Smooth muscle cell (in vitro differentiated cells): ENCODE measurements at regions not wholly inside any gene's neighbourhood (a gene's known extent, or its start where the extent isn't known, plus 50 kb on each side); places are given as distances from the start of the nearest gene placed in this dataset.

ENCODE experiments used
- DNase-seq: peaks from one replicate; lab custom pipeline; 2025; ENCODE audit not compliant: unreplicated experiment; lab: John Stamatoyannopoulos, UW
- H2AFZ ChIP-seq: fragments of 200-600 bp; sonication (generic); 2 replicates; pipeline ENCODE4 v1.6.0; 2016; ENCODE audit warnings: antibody characterized with exemption, low read depth, mild to moderate bottlenecking
- H3F3A ChIP-seq: fragments of 200-600 bp; sonication (generic); 2 replicates; pipeline ENCODE4 v1.6.0; 2017; ENCODE audit warnings: antibody characterized with exemption, low read depth
- H3K27ac ChIP-seq: fragments of 200-600 bp; sonication (generic); 2 replicates; pipeline ENCODE4 v1.5.1; 2016; ENCODE audit warnings: low read depth, mild to moderate bottlenecking
- H3K27me3 ChIP-seq: fragments of 200-600 bp; sonication (generic); 2 replicates; pipeline ENCODE4 v1.6.1; 2016; ENCODE audit warnings: low read depth, mild to moderate bottlenecking
- H3K36me3 ChIP-seq: fragments of 200-600 bp; sonication (generic); 2 replicates; pipeline ENCODE4 v1.5.1; 2016; ENCODE audit warnings: low read depth
- H3K4me1 ChIP-seq: fragments of 200-600 bp; sonication (generic); 2 replicates; pipeline ENCODE4 v1.5.1; 2016; ENCODE audit warnings: low read depth
- H3K4me2 ChIP-seq: fragments of 200-600 bp; sonication (generic); 2 replicates; pipeline ENCODE4 v1.6.0; 2016; ENCODE audit warnings: mild to moderate bottlenecking
- H3K4me3 ChIP-seq: fragments of 200-600 bp; sonication (generic); 2 replicates; pipeline ENCODE4 v1.5.1; 2016; ENCODE audit warnings: mild to moderate bottlenecking
- H3K79me2 ChIP-seq: fragments of 200-600 bp; sonication (generic); 2 replicates; pipeline ENCODE4 v1.6.0; 2016; ENCODE audit warnings: low read depth, mild to moderate bottlenecking
- H3K9ac ChIP-seq: fragments of 200-600 bp; sonication (generic); 2 replicates; pipeline ENCODE4 v1.6.0; 2016; ENCODE audit warnings: low read depth
- H3K9me3 ChIP-seq: fragments of 200-600 bp; sonication (generic); replicated peaks from 2 replicates; pipeline ENCODE4 v1.5.1; 2016; ENCODE audit warnings: low read depth
- H4K20me1 ChIP-seq: fragments of 200-600 bp; sonication (generic); 2 replicates; pipeline ENCODE4 v1.6.0; 2016; ENCODE audit warnings: low read depth
- WGBS: methylation state at CpG from one replicate; pipeline ENCODE4 v1.1.7; 2016; ENCODE audit warnings: low lambda C conversion rate; 5-methylcytosine and 5-hydroxymethylcytosine counted together
- TF ChIP-seq, protein P1 (sequence below): fragments of 200-600 bp; sonication (generic); IDR thresholded peaks from 2 replicates; pipeline ENCODE4 v1.5.1; 2017; ENCODE audit warnings: borderline replicate concordance, mild to moderate bottlenecking, antibody characterized with exemption; ENCODE audit not compliant: insufficient read depth, poor library complexity, severe bottlenecking

DNA sequence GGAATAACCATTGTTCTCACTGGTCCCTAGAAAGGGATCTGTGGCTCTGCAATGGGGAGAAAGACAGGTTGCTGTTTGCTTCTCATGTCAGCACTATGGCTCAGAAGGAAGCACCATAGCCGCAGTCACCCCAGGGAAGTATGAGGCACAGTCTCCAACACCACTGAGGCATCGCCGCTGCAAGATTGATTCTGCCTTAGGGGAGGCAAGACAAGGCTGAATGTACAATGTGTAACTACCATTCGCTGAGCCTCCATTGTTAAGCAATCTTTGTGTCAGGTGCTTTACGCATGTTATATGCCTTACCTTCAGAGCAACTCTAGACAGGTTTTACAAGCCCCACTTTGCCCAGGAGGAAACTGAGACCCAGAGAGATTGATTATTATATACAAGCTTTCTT is 100.7 kb upstream of the KCNMB2 start:
- 84% methylated on average over 5 of the region's 5 CpGs for WGBS

DNA sequence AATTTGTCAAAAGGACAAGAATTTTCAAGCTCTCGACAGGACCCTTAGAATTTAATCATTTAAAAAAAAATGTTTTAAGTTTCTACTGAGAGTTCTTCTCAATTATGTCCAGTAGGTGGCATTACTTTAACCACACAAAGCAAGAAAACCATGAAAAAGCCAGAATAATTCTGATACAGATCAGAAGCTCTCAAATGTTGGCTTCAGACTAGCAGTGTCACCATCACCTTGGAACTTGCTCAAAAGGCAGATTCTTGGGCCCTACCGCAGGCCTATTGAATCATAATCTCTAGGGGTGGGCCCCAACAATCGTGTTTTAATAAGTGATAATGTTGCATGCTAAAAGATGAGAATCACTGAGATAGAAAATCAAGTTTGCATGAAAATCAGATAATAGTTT is 99.5 kb upstream of the KCNMB2 start:
- TF ChIP-seq, protein P1, sequence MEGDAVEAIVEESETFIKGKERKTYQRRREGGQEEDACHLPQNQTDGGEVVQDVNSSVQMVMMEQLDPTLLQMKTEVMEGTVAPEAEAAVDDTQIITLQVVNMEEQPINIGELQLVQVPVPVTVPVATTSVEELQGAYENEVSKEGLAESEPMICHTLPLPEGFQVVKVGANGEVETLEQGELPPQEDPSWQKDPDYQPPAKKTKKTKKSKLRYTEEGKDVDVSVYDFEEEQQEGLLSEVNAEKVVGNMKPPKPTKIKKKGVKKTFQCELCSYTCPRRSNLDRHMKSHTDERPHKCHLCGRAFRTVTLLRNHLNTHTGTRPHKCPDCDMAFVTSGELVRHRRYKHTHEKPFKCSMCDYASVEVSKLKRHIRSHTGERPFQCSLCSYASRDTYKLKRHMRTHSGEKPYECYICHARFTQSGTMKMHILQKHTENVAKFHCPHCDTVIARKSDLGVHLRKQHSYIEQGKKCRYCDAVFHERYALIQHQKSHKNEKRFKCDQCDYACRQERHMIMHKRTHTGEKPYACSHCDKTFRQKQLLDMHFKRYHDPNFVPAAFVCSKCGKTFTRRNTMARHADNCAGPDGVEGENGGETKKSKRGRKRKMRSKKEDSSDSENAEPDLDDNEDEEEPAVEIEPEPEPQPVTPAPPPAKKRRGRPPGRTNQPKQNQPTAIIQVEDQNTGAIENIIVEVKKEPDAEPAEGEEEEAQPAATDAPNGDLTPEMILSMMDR = peak; percentile 68
- Histone ChIP-seq H3K27ac (no peak overlapping the region), H3F3A (no peaks in the 10 kb centered on the region), H2AFZ (no peak overlapping the region), H3K27me3 (peaks cover 15% of the 10 kb centered on the region), H3K4me3 (no peak overlapping the region), H4K20me1 (no peaks in the 10 kb centered on the region), H3K79me2 (no peaks in the 10 kb centered on the region), H3K4me2 (no peak overlapping the region), H3K9me3 (no peaks in the 10 kb centered on the region), H3K4me1 (no peaks in the 10 kb centered on the region), H3K9ac (no peak overlapping the region), H3K36me3 (no peaks in the 10 kb centered on the region)
- WGBS = 55% methylated on average over 3 of the region's 3 CpGs
- no peak for DNase-seq

More for the DNA sequence above, 100.7 kb upstream of the KCNMB2 start:
- no peak for DNase-seq
- Histone ChIP-seq H3K36me3 (no peaks in the 10 kb centered on the region), H4K20me1 (no peaks in the 10 kb centered on the region), H3K4me1 (no peaks in the 10 kb centered on the region), H3K9ac (no peak overlapping the region), H3K27ac (no peak overlapping the region), H2AFZ (no peak overlapping the region), H3K4me3 (no peak overlapping the region), H3K9me3 (no peaks in the 10 kb centered on the region), H3K79me2 (no peaks in the 10 kb centered on the region), H3F3A (no peaks in the 10 kb centered on the region), H3K27me3 (peaks cover 15% of the 10 kb centered on the region), H3K4me2 (no peak overlapping the region)
- TF ChIP-seq, protein P1 = no peak

DNA sequence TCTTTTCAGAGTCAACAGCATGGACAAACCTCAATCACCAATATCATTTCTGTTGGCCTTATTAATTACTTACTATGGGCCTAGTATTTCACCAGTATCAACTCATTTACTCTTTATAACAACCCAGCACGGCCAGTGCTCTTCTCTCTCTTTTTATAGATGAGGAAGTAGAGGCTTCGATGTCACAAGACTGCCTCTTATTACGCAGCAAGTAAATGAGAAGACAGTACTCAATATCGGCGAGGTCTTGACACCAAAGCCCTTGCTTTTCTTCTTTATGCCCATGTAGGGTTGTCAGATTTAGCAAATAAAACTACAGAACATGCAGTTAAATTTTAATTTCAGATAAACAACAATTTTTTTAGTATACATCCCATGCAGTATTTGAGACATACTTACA is 99.0 kb upstream of the KCNMB2 start:
- Histone ChIP-seq H3K4me3 (no peak overlapping the region), H3K9me3 (no peaks in the 10 kb centered on the region), H3K4me1 (no peaks in the 10 kb centered on the region), H3K9ac (no peak overlapping the region), H3K27ac (no peak overlapping the region), H3K79me2 (no peaks in the 10 kb centered on the region), H3K4me2 (no peak overlapping the region), H4K20me1 (no peaks in the 10 kb centered on the region), H3F3A (no peaks in the 10 kb centered on the region), H3K27me3 (peaks cover 16% of the 10 kb centered on the region), H3K36me3 (no peaks in the 10 kb centered on the region), H2AFZ (no peak overlapping the region)
- 87% methylated on average over 5 of the region's 5 CpGs for WGBS
- DNase-seq = no peak
- TF ChIP-seq, protein P1 = no peak

DNA sequence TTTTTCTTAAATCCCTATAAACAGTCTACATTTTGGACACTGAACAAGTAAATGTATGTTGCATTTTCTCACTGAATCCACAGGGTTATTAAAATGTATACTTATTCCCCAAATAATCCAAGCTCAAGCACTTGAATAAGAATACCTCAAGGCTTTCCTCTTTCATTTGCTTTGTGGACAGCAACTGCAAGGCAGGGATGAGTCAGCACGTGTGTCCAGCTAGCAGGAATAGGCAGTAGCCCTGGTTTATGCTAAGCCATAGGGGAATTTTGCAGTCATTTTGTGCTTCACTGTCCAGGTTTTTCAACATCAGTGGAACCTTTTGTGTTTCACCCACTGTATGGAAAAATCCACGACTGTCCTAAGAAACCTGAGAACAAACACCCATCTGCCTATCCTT is 96.7 kb upstream of the KCNMB2 start:
- no peak for DNase-seq
- Histone ChIP-seq H3K27ac (no peak overlapping the region), H3K36me3 (no peaks in the 10 kb centered on the region), H3K9me3 (no peaks in the 10 kb centered on the region), H3K9ac (no peak overlapping the region), H4K20me1 (no peaks in the 10 kb centered on the region), H3F3A (no peaks in the 10 kb centered on the region), H3K4me2 (no peak overlapping the region), H3K27me3 (peaks cover 16% of the 10 kb centered on the region), H3K4me3 (no peak overlapping the region), H3K4me1 (no peaks in the 10 kb centered on the region), H3K79me2 (no peaks in the 10 kb centered on the region), H2AFZ (no peak overlapping the region)
- TF ChIP-seq, protein P1 = no peak
- 28% methylated on average over 2 of the region's 2 CpGs for WGBS
